Posterior cingulate gyrus (tissue), 11 donors: ENCODE measurements at regions not wholly inside any gene's neighbourhood (a gene's known extent, or its start where the extent isn't known, plus 50 kb on each side); places are given as distances from the start of the nearest gene placed in this dataset.

Source experiments
- DNase-seq, 10 donors: peaks; one replicate each; pipeline versions ENCODE4 v3.0.0 to v3.0.0-alpha.2; 2020 to 2021; ENCODE audit warnings: mixed read lengths in 3 of 10
- intact Hi-C: fragments of 100-400 bp; cut with DNase I; formaldehyde crosslinking; loops from one replicate; pipeline ENCODE4 v1.15.1; 2023

- no peak for DNase-seq
- intact Hi-C loops = no loop called here
Measured at GRCh38 chr2:102950371-102950946, 188.6 kb downstream of the TMEM182 start.

GRCh38 chr2:102951249-102951648 lies 189.4 kb downstream of the TMEM182 start:
- no peak for DNase-seq
- intact Hi-C loops = no loop called here

- no peak for DNase-seq
- intact Hi-C loops = no loop called here
Measured at GRCh38 chr2:102967451-102967850, 205.6 kb downstream of the TMEM182 start.

GRCh38 chr2:102968375-102968774 lies 206.5 kb downstream of the TMEM182 start:
- no peak for DNase-seq
- intact Hi-C loops = no loop called here

- intact Hi-C loops = no loop called here
- no peak for DNase-seq
Measured at GRCh38 chr2:102971701-102972100, 209.9 kb downstream of the TMEM182 start.

GRCh38 chr2:102975996-102976975 lies 214.5 kb downstream of the TMEM182 start:
- intact Hi-C loops = no loop called here
- peak in 9 of 10 donors; percentile 37 to 90 (median 54) for DNase-seq

- intact Hi-C loops = no loop called here
- no peak for DNase-seq
Measured at GRCh38 chr2:102977426-102978090, 215.7 kb downstream of the TMEM182 start.

GRCh38 chr2:102978091-102978490 lies 216.3 kb downstream of the TMEM182 start:
- intact Hi-C loops = no loop called here
- no peak for DNase-seq

- no peak for DNase-seq
- intact Hi-C loops = no loop called here
Measured at GRCh38 chr2:102979429-102979828, 217.6 kb downstream of the TMEM182 start.

- intact Hi-C loops = no loop called here
- DNase-seq = no peak
Measured at GRCh38 chr2:102983786-102984185, 222.0 kb downstream of the TMEM182 start.

- intact Hi-C loops = no loop called here
- DNase-seq = no peak
Measured at GRCh38 chr2:102986826-102987490, 225.1 kb downstream of the TMEM182 start.

- no peak for DNase-seq
- intact Hi-C loops = no loop called here
Measured at GRCh38 chr2:102992607-102993006, 230.8 kb downstream of the TMEM182 start.

GRCh38 chr2:102999958-103000357 lies 238.1 kb downstream of the TMEM182 start:
- intact Hi-C loops = no loop called here

GRCh38 chr2:103002954-103003353 lies 241.1 kb downstream of the TMEM182 start:
- intact Hi-C loops = no loop called here
- DNase-seq = peak in 1 of 10 donors; percentile 64

More at GRCh38 chr2:102999958-103000357, 238.1 kb downstream of the TMEM182 start:
- no peak for DNase-seq

- intact Hi-C loops = no loop called here
- DNase-seq = peak in 3 of 10 donors; percentile 10 to 67 (median 62)
Measured at GRCh38 chr2:103003750-103004260, 242.0 kb downstream of the TMEM182 start.

- intact Hi-C loops = no loop called here
- DNase-seq = no peak
Measured at GRCh38 chr2:103004426-103004942, 242.7 kb downstream of the TMEM182 start.

- no peak for DNase-seq
- intact Hi-C loops = no loop called here
Measured at GRCh38 chr2:103005393-103005792, 243.6 kb downstream of the TMEM182 start.

- DNase-seq = no peak
- intact Hi-C loops = no loop called here
Measured at GRCh38 chr2:103007086-103007485, 245.3 kb downstream of the TMEM182 start.

- DNase-seq = no peak
- intact Hi-C loops = no loop called here
Measured at GRCh38 chr2:103008586-103008985, 246.8 kb downstream of the TMEM182 start.

GRCh38 chr2:103009871-103010270 lies 248.0 kb downstream of the TMEM182 start:
- no peak for DNase-seq
- intact Hi-C loops = no loop called here
